NCI-H1092 (cell line): ENCODE measurements at regions not wholly inside any gene's neighbourhood (a gene's known extent, or its start where the extent isn't known, plus 50 kb on each side); places are given as distances from the start of the nearest gene placed in this dataset.

Source experiments
- DNase-seq: peaks from one replicate; lab custom pipeline; 2025; lab: John Stamatoyannopoulos, UW

GRCh38 chr6:79302341-79302740 is 67.9 kb upstream of the HMGN3 start:
- DNase-seq, result no peak

GRCh38 chr6:79301290-79301689 is 66.8 kb upstream of the HMGN3 start:
- no peak for DNase-seq

DNA sequence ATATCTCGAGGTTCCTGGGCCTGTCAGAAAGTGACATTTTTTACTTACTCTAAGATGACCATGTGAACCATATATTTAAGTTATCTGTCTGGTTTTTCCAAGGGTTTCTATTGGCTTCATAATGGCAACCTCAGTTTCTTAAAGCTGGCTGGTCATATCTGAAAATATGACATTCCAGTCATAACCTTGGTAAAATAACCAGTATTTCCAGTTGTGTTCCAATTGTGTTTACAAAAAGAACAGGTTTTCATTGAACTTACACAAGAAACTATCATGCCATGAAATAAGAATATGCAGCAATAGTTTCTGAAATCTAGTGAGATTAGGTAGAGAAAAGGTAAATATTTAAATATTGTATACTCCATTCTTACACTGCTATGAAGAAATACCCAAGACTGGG is 61.7 kb upstream of the HMGN3 start:
- no peak for DNase-seq
